ENCODE measurements at regions not wholly inside any gene's neighbourhood (a gene's known extent, or its start where the extent isn't known, plus 50 kb on each side); places are given as distances from the start of the nearest gene placed in this dataset.

GRCh38 chr9:118008246-118008645 is 304.0 kb downstream of the TLR4 start (continued):
- TF ChIP-seq, protein P1, sequence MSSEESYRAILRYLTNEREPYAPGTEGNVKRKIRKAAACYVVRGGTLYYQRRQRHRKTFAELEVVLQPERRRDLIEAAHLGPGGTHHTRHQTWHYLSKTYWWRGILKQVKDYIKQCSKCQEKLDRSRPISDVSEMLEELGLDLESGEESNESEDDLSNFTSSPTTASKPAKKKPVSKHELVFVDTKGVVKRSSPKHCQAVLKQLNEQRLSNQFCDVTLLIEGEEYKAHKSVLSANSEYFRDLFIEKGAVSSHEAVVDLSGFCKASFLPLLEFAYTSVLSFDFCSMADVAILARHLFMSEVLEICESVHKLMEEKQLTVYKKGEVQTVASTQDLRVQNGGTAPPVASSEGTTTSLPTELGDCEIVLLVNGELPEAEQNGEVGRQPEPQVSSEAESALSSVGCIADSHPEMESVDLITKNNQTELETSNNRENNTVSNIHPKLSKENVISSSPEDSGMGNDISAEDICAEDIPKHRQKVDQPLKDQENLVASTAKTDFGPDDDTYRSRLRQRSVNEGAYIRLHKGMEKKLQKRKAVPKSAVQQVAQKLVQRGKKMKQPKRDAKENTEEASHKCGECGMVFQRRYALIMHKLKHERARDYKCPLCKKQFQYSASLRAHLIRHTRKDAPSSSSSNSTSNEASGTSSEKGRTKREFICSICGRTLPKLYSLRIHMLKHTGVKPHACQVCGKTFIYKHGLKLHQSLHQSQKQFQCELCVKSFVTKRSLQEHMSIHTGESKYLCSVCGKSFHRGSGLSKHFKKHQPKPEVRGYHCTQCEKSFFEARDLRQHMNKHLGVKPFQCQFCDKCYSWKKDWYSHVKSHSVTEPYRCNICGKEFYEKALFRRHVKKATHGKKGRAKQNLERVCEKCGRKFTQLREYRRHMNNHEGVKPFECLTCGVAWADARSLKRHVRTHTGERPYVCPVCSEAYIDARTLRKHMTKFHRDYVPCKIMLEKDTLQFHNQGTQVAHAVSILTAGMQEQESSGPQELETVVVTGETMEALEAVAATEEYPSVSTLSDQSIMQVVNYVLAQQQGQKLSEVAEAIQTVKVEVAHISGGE (CRISPR knock-in tag; IDR thresholded peaks at IDR 0.05): no peak
- TF ChIP-seq CTCF (IDR thresholded peaks at IDR 0.05 in 2 of 3, conservative IDR thresholded peaks at IDR 0.05 in 1 of 3; ENCODE audit: control insufficient read depth in 2 of 3, extremely low read depth in 1 of 3, insufficient read depth in 1 of 3, low read depth in 3 of 3, low read length in 3 of 3): no peak
- no peak for TF ChIP-seq MAX (IDR thresholded peaks at IDR 0.05; ENCODE audit: low read depth, low read length)
- TF ChIP-seq CBFB (IDR thresholded peaks at IDR 0.05; ENCODE audit: low read depth): no peak
- no peak for TF ChIP-seq KLF5 (IDR thresholded peaks at IDR 0.05; ENCODE audit: partially characterized antibody)
- TF ChIP-seq PAX8 (IDR thresholded peaks at IDR 0.05): no peak

DNA sequence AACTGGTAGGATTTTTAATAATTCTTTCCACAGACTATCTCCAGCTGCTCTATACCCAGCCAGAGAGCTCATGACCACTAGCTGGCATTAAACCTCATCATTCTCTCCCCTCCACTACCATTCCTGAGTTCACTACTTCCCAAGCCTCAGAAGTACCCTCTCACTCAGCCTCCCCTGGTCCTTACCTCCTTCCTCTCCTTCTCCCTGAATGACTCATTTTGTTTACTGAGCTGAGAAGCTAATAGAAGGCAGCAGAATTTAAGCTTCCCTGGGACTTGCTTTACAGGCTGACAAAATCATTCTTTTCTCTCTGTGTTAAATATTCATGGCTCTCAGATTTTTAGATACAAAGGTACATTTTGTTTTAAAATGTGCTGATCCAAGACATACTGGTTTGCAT is 305.4 kb downstream of the TLR4 start:
- no peak overlapping the region for H3K27ac ChIP-seq (ENCODE audit: control insufficient read depth, insufficient read depth)
- no peaks in the 10 kb centered on the region for H3K4me1 ChIP-seq (ENCODE audit: control insufficient read depth, insufficient read depth, low read length)
- H4K20me1 ChIP-seq (ENCODE audit: control insufficient read depth, insufficient read depth): no peaks in the 10 kb centered on the region
- ChIA-PET CTCF (no interaction called here), SMC1A (ENCODE audit: uncharacterized antibody, unreplicated experiment) (interaction anchor here (0.8 kb wide), 1 partner anchor 78 kb away, joined by 3 read pairs; no protein-coding TSS in a partner anchor), POLR2A (no interaction called here), RAD21 (ENCODE audit: unreplicated experiment) (no interaction called here)
- in situ Hi-C loops (cut with MboI): no loop called here
- BruUV-seq (replicated peaks): no TSS peak
- no peak for DNase-seq (ENCODE audit: low read depth, low spot score)
- H3K4me2 ChIP-seq (ENCODE audit: control insufficient read depth, insufficient read depth): no peak overlapping the region
- no peaks in the 10 kb centered on the region for H3K79me2 ChIP-seq (ENCODE audit: control insufficient read depth, insufficient read depth, low read length)
- H3K4me3 ChIP-seq: no peak overlapping the region
- no peaks in the 10 kb centered on the region for H3K9me3 ChIP-seq (replicated peaks; ENCODE audit: control insufficient read depth, insufficient read depth, low read length)
- intact Hi-C loops (cut with micrococcal nuclease; ENCODE audit: unreplicated experiment): no loop called here
- FAIRE-seq: no peak
- H3K27me3 ChIP-seq (replicated peaks in 1 of 2; ENCODE audit: control insufficient read depth in 2 of 2, insufficient read depth in 2 of 2, low read length in 1 of 2): no peaks in the 10 kb centered on the region; a peak in 1 of 4 replicates
- no peak overlapping the region for H3K9ac ChIP-seq (ENCODE audit: control insufficient read depth, insufficient read depth, low read length)
- ATAC-seq: no peak
- no peak for TF ChIP-seq NBN (IDR thresholded peaks at IDR 0.05)
- TF ChIP-seq RUNX3 (IDR thresholded peaks at IDR 0.05; ENCODE audit: low read length): no peak
- no peak for TF ChIP-seq TCF12 (IDR thresholded peaks at IDR 0.05; ENCODE audit: low read depth, low read length)
- TF ChIP-seq PML (IDR thresholded peaks at IDR 0.05; ENCODE audit: low read length): no peak
- TF ChIP-seq, protein P2, sequence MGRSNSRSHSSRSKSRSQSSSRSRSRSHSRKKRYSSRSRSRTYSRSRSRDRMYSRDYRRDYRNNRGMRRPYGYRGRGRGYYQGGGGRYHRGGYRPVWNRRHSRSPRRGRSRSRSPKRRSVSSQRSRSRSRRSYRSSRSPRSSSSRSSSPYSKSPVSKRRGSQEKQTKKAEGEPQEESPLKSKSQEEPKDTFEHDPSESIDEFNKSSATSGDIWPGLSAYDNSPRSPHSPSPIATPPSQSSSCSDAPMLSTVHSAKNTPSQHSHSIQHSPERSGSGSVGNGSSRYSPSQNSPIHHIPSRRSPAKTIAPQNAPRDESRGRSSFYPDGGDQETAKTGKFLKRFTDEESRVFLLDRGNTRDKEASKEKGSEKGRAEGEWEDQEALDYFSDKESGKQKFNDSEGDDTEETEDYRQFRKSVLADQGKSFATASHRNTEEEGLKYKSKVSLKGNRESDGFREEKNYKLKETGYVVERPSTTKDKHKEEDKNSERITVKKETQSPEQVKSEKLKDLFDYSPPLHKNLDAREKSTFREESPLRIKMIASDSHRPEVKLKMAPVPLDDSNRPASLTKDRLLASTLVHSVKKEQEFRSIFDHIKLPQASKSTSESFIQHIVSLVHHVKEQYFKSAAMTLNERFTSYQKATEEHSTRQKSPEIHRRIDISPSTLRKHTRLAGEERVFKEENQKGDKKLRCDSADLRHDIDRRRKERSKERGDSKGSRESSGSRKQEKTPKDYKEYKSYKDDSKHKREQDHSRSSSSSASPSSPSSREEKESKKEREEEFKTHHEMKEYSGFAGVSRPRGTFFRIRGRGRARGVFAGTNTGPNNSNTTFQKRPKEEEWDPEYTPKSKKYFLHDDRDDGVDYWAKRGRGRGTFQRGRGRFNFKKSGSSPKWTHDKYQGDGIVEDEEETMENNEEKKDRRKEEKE (IDR thresholded peaks at IDR 0.05): no peak
- no peak overlapping the region for H2AFZ ChIP-seq (ENCODE audit: control insufficient read depth, low read depth, low read length)
- no peaks in the 10 kb centered on the region for H3K36me3 ChIP-seq (ENCODE audit: control insufficient read depth in 2 of 2, insufficient read depth in 2 of 2, low read length in 1 of 2)

Measured in GM12878 (cell line).